H7 (cell line): ENCODE measurements at regions not wholly inside any gene's neighbourhood (a gene's known extent, or its start where the extent isn't known, plus 50 kb on each side); places are given as distances from the start of the nearest gene placed in this dataset.
"Not testable (repeated sequence)": the region's sequence is repeated elsewhere in the genome, so short reads cannot be mapped to it uniquely, and the experiment has no call there.

Experiments
- DNase-seq: peaks from one replicate; pipeline ENCODE4 v3.0.0; 2012
- H3K27me3 ChIP-seq: 2 replicates; pipeline ENCODE4 v1.6.0; 2011; ENCODE audit warnings: mild to moderate bottlenecking, low read length; ENCODE audit not compliant: control insufficient read depth, insufficient read depth
- H3K36me3 ChIP-seq: replicated peaks from 2 replicates; pipeline ENCODE4 v1.5.1; 2011; ENCODE audit warnings: low read length; ENCODE audit not compliant: control insufficient read depth, insufficient read depth
- H3K4me3 ChIP-seq: 2 replicates; pipeline ENCODE4 v1.5.1; 2011; ENCODE audit warnings: low read depth, mild to moderate bottlenecking, control low read depth, low read length, moderate library complexity; ENCODE audit not compliant: insufficient read depth

DNA sequence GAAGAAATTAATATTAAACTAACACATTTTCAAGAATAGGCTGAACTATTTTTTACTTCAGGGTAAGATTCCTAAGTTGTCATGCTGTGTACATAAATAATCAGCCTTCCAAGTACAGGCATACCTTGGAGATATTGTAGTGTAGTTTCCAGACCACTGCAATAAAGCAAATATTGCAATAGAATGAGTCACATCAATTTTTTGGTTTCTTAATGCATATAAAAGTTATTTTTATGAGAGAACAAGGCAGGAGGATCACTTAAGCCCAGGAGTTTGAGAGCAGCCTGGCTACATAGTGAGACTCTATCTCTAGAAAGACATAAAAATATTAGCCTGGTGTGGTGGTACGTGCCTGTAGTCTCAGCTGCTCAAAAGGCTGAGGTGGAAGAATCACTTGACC lies 511.5 kb downstream of the UQCRFS1 start:
- no peak for DNase-seq
- Histone ChIP-seq H3K4me3 (no peak overlapping the region), H3K36me3 (no peaks in the 10 kb centered on the region), H3K27me3 (no peaks in the 10 kb centered on the region)

DNA sequence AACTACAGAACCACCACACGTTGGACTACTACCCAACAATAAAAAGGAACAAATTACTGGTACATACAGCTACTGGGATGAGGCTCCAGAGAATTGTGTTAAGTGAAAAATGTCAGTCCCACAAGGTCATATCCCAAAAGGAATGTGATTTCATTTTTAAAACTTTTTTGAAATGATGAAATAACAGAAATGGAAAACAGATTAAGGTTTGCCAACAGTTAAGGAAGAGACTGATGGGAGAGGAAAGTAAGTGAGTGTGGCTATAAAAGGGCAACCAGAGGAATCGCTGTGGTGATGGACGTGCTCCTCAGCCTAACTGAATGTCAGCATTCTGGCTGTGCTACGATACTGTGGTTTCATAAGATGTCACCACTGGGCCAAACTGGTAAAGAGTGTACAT lies 512.8 kb downstream of the UQCRFS1 start:
- Histone ChIP-seq H3K4me3 (no peak overlapping the region), H3K27me3 (no peaks in the 10 kb centered on the region), H3K36me3 (no peaks in the 10 kb centered on the region)
- no peak for DNase-seq

DNA sequence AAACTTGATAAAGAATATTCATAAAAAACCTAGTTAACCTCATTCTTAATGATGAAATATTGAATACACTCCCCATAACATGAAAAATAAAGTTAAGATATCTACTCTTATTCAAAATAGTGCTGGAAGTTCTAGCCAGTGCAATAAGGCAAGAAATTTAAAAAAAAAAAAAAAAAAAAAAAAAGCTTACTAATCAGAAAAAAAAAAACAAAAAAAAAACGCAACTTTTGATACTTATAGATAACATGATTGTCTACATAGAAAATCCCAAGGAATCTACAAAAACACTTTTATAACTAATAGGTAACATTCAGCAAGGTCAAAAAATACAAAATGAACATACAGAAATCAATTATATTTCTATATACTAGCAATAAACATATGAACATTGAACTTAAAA lies 515.6 kb downstream of the UQCRFS1 start:
- H3K27me3 ChIP-seq, result no peaks in the 10 kb centered on the region
- no peak for DNase-seq

GRCh38 chr19:28694812-28695211 lies 518.1 kb downstream of the UQCRFS1 start:
- no peaks in the 10 kb centered on the region for H3K27me3 ChIP-seq
- DNase-seq, result no peak
- H3K36me3 ChIP-seq, result no peaks in the 10 kb centered on the region
- H3K4me3 ChIP-seq, result no peak overlapping the region

More for the DNA sequence above, 515.6 kb downstream of the UQCRFS1 start:
- Histone ChIP-seq H3K36me3 (no peaks in the 10 kb centered on the region), H3K4me3 (no peak overlapping the region)

GRCh38 chr19:28691683-28692082 lies 521.3 kb downstream of the UQCRFS1 start:
- no peaks in the 10 kb centered on the region for H3K27me3 ChIP-seq
- H3K36me3 ChIP-seq, result no peaks in the 10 kb centered on the region
- H3K4me3 ChIP-seq, result no peak overlapping the region
- no peak for DNase-seq

- not testable (repeated sequence) for H3K4me3 ChIP-seq, DNase-seq, H3K27me3 ChIP-seq, H3K36me3 ChIP-seq
Observed at GRCh38 chr19:28689464-28689863, 523.5 kb downstream of the UQCRFS1 start.

- H3K36me3 ChIP-seq, result no peaks in the 10 kb centered on the region
- H3K4me3 ChIP-seq, result no peak overlapping the region
- no peaks in the 10 kb centered on the region for H3K27me3 ChIP-seq
- no peak for DNase-seq
Observed at GRCh38 chr19:28687296-28687695, 525.7 kb downstream of the UQCRFS1 start.

DNA sequence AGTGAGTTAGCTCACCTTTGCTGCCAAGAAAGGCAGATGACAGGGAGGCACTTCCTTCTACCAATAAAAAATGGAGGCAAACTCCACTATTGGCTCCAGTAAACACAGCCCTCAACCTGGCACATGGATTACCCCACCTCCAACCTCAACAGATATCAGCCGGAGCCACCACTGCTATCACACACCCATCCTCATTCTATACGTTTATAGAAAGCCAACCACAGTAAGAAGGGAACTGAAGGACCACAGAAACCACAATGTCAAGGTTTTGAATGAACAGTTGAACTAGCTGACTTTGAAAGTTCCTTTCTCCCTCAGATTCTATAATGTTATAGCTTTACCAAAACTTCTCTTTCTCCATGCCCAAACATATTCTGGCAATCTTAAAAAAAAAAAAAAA lies 526.2 kb downstream of the UQCRFS1 start:
- DNase-seq, result no peak
- no peaks in the 10 kb centered on the region for H3K36me3 ChIP-seq
- no peak overlapping the region for H3K4me3 ChIP-seq
- no peaks in the 10 kb centered on the region for H3K27me3 ChIP-seq

- no peaks in the 10 kb centered on the region for H3K36me3 ChIP-seq
- no peaks in the 10 kb centered on the region for H3K27me3 ChIP-seq
- H3K4me3 ChIP-seq, result no peak overlapping the region
- no peak for DNase-seq
Observed at GRCh38 chr19:28685802-28686201, 527.1 kb downstream of the UQCRFS1 start.

DNA sequence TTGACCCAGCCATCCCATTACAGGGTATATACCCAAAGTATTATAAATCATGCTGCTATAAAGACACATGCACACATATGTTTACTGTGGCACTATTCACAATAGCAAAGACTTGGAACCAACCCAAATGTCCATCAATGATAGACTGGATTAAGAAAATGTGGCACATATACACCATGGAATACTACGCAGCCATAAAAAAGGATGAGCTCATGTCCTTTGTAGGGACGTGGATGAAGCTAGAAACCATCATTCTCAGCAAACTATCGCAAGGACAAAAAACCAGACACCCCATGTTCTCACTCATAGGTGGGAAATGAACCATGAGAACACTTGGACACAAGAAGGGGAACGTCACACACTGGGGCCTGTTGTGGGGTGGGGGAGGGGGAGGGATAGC lies 527.9 kb downstream of the UQCRFS1 start:
- not testable (repeated sequence) for H3K36me3 ChIP-seq, H3K27me3 ChIP-seq, H3K4me3 ChIP-seq, DNase-seq

DNA sequence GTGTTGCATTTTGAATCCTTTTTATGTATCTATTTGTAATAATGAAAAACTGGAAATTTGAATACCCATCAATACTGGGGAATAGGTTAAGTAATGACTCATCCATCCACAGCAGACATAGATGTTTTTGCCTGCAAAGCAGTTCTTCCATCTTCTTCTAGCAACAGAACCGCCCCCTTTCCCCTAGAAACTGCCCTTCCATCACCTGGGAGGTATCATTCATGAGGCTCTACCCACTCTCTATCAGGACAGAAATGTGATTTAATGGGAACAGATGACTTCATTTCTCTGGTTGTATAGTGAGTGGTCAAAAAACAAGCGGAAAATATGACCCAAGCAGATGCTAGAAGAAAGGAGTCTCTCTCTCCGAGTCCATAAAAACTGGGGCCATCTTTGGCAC lies 532.8 kb downstream of the UQCRFS1 start:
- H3K27me3 ChIP-seq, result no peaks in the 10 kb centered on the region
- DNase-seq, result no peak
- no peak overlapping the region for H3K4me3 ChIP-seq
- no peaks in the 10 kb centered on the region for H3K36me3 ChIP-seq

- H3K27me3 ChIP-seq, result no peaks in the 10 kb centered on the region
Observed at GRCh38 chr19:28670836-28671235, 542.1 kb downstream of the UQCRFS1 start.

DNA sequence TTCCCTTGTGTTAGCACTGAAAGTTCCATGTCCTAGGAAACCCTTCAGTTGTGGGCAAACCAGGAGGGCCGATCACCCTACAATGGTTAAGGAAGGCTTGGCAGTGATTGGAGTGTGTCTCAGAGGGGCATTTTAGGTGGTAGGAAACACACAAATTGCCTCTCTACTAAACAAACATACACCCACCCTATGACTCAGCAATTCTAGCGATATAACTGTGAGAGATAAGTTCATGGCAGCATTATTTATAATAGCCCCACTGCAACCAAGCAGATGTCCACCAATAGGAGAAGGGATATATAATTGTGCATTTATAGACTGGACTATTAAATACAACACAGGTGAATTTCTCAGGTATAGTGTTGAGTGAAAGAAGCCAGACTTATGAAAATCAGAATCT lies 543.1 kb downstream of the UQCRFS1 start:
- Histone ChIP-seq H3K4me3 (no peak overlapping the region), H3K27me3 (no peaks in the 10 kb centered on the region), H3K36me3 (no peaks in the 10 kb centered on the region)
- DNase-seq, result no peak

More at GRCh38 chr19:28670836-28671235, 542.1 kb downstream of the UQCRFS1 start:
- no peak overlapping the region for H3K4me3 ChIP-seq
- no peaks in the 10 kb centered on the region for H3K36me3 ChIP-seq
- no peak for DNase-seq

- no peak for DNase-seq
- Histone ChIP-seq H3K4me3 (no peak overlapping the region), H3K36me3 (no peaks in the 10 kb centered on the region), H3K27me3 (no peaks in the 10 kb centered on the region)
Observed at GRCh38 chr19:28667348-28667977, 545.5 kb downstream of the UQCRFS1 start.

- H3K4me3 ChIP-seq, result no peak overlapping the region
- DNase-seq, result no peak
- no peaks in the 10 kb centered on the region for H3K36me3 ChIP-seq
- H3K27me3 ChIP-seq, result no peaks in the 10 kb centered on the region
Observed at GRCh38 chr19:28665748-28666147, 547.2 kb downstream of the UQCRFS1 start.

DNA sequence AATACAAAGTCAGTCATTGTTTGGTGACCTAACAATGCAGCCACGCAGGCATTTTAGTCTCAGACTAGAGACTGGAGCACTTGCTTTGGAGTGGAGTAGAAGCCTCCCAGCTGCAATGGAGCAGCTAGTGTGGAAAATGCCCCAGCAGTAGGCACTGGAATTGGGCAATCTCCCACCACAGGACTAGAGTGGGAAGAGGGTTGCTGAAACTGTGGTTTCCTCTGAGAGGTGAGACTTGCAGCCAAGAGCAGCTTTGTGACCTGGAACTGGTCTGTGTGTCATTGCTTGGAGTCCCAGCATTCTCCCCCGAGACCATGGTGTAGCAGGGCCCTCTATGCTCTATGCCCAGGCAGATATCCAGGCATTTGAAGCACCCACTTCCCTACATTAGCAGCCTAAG lies 556.3 kb downstream of the UQCRFS1 start:
- no peak for DNase-seq
- H3K36me3 ChIP-seq, result no peaks in the 10 kb centered on the region
- H3K27me3 ChIP-seq, result no peaks in the 10 kb centered on the region
- no peak overlapping the region for H3K4me3 ChIP-seq
